H9 (cell line): ENCODE measurements at regions not wholly inside any gene's neighbourhood (a gene's known extent, or its start where the extent isn't known, plus 50 kb on each side); places are given as distances from the start of the nearest gene placed in this dataset.

Experiments used
- DNase-seq: peaks from one replicate; pipeline ENCODE4 v3.0.0-alpha.2; 2017
- H2AFZ ChIP-seq: one replicate; pipeline ENCODE4 v1.6.1; 2013; ENCODE audit warnings: mild to moderate bottlenecking, low read length, control low read depth, moderate library complexity
- H2AK5ac ChIP-seq: 2 replicates; pipeline ENCODE4 v1.6.1; 2013; ENCODE audit warnings: low read length, control low read depth, mixed read lengths; ENCODE audit not compliant: insufficient read length
- H2BK120ac ChIP-seq: one replicate; pipeline ENCODE4 v1.6.1; 2013; ENCODE audit warnings: low read depth, mild to moderate bottlenecking, low read length, control low read depth, inconsistent platforms; ENCODE audit not compliant: poor library complexity, severe bottlenecking
- H2BK12ac ChIP-seq: 2 replicates; pipeline ENCODE4 v1.6.1; 2013; ENCODE audit warnings: low read length, control low read depth, mixed read lengths, low read depth; ENCODE audit not compliant: insufficient read length
- H2BK15ac ChIP-seq: 2 replicates; pipeline ENCODE4 v1.6.1; 2013; ENCODE audit warnings: low read depth, low read length, control low read depth
- H2BK20ac ChIP-seq: one replicate; pipeline ENCODE4 v1.6.1; 2013; ENCODE audit warnings: low read depth, mild to moderate bottlenecking, low read length, control low read depth, inconsistent platforms; ENCODE audit not compliant: poor library complexity, severe bottlenecking
- H2BK5ac ChIP-seq: 2 replicates; pipeline ENCODE4 v1.6.1; 2013; ENCODE audit warnings: low read length, control low read depth, mixed read lengths; ENCODE audit not compliant: insufficient read length
- H3K14ac ChIP-seq: 2 replicates; pipeline ENCODE4 v1.6.1; 2013; ENCODE audit warnings: low read length, control low read depth; ENCODE audit not compliant: insufficient read depth
- H3K18ac ChIP-seq: 2 replicates; pipeline ENCODE4 v1.6.1; 2013; ENCODE audit warnings: low read depth, mild to moderate bottlenecking, mixed read lengths, low read length, control low read depth; ENCODE audit not compliant: insufficient read length
- H3K23ac ChIP-seq: 2 replicates; pipeline ENCODE4 v1.6.1; 2013; ENCODE audit warnings: low read length, control low read depth, mixed read lengths, low read depth; ENCODE audit not compliant: insufficient read length
- H3K23me2 ChIP-seq: 2 replicates; pipeline ENCODE4 v1.6.1; 2013; ENCODE audit warnings: low read depth, mild to moderate bottlenecking, mixed read lengths, low read length, control low read depth; ENCODE audit not compliant: insufficient read length, poor library complexity, severe bottlenecking
- H3K27ac ChIP-seq: 2 replicates; pipeline ENCODE4 v1.5.1; 2013; ENCODE audit warnings: low read length, control low read depth, mixed read lengths, low read depth; ENCODE audit not compliant: insufficient read length
- H3K27me3 ChIP-seq: 2 replicates; pipeline ENCODE4 v1.6.1; 2013; ENCODE audit warnings: low read length, control low read depth, inconsistent platforms; ENCODE audit not compliant: insufficient read depth
- H3K4ac ChIP-seq: 2 replicates; pipeline ENCODE4 v1.6.1; 2013; ENCODE audit warnings: low read depth, mild to moderate bottlenecking, control low read depth, inconsistent platforms, low read length, moderate library complexity
- H3K4me1 ChIP-seq: 2 replicates; pipeline ENCODE4 v1.6.1; 2013; ENCODE audit warnings: low read length, control low read depth, inconsistent platforms; ENCODE audit not compliant: insufficient read depth
- H3K4me2 ChIP-seq: 2 replicates; pipeline ENCODE4 v1.6.1; 2013; ENCODE audit warnings: low read length, control low read depth, mixed read lengths; ENCODE audit not compliant: insufficient read length, insufficient read depth
- H3K56ac ChIP-seq: 2 replicates; pipeline ENCODE4 v1.6.1; 2013; ENCODE audit warnings: low read depth, mild to moderate bottlenecking, mixed read lengths, low read length, control low read depth; ENCODE audit not compliant: insufficient read length
- H3K79me1 ChIP-seq: 2 replicates; pipeline ENCODE4 v1.6.1; 2013; ENCODE audit warnings: low read depth, mild to moderate bottlenecking, moderate library complexity, low read length, control low read depth, inconsistent platforms; ENCODE audit not compliant: insufficient read depth, poor library complexity, severe bottlenecking
- H3K79me2 ChIP-seq: 2 replicates; pipeline ENCODE4 v1.6.1; 2013; ENCODE audit warnings: low read length, control low read depth, inconsistent platforms; ENCODE audit not compliant: insufficient read depth
- H3K9ac ChIP-seq: 2 replicates; pipeline ENCODE4 v1.6.1; 2013; ENCODE audit warnings: low read length, control low read depth, mixed read lengths; ENCODE audit not compliant: insufficient read length; ENCODE audit errors: extremely low read depth
- H3K9me3 ChIP-seq: one replicate; pipeline ENCODE4 v1.6.1; 2013; ENCODE audit warnings: low read depth, low read length, inconsistent platforms; ENCODE audit not compliant: control insufficient read depth
- H3T11ph ChIP-seq: one replicate; pipeline ENCODE4 v1.6.1; 2013; ENCODE audit warnings: mild to moderate bottlenecking, low read length, control low read depth, inconsistent platforms
- H4K20me1 ChIP-seq: one replicate; pipeline ENCODE4 v1.6.1; 2013; ENCODE audit not compliant: control insufficient read depth, insufficient read length, insufficient read depth
- H4K5ac ChIP-seq: 2 replicates; pipeline ENCODE4 v1.6.1; 2013; ENCODE audit warnings: low read depth, mild to moderate bottlenecking, mixed read lengths, low read length, control low read depth; ENCODE audit not compliant: insufficient read length
- H4K8ac ChIP-seq: replicated peaks from 2 replicates; pipeline ENCODE4 v1.6.1; 2013; ENCODE audit warnings: low read length, control low read depth, mixed read lengths, low read depth; ENCODE audit not compliant: insufficient read length
- H4K91ac ChIP-seq: 2 replicates; pipeline ENCODE4 v1.6.1; 2013; ENCODE audit warnings: low read depth, mild to moderate bottlenecking, moderate library complexity, mixed read lengths, low read length, control low read depth; ENCODE audit not compliant: insufficient read length
- H3K27ac Mint-ChIP-seq, 3 experiments: 2 replicates in 2 of 3; 3 replicates in 1 of 3; pipeline ENCODE4 v1.8.0; 2020 to 2021; ENCODE audit warnings: mixed read lengths in 3 of 3, mild to moderate bottlenecking in 1 of 3, moderate library complexity in 1 of 3
- H3K27me3 Mint-ChIP-seq: 2 replicates; pipeline ENCODE4 v1.8.0; 2021; ENCODE audit warnings: low read depth, mild to moderate bottlenecking, moderate library complexity, mixed read lengths
- H3K36me3 Mint-ChIP-seq, 3 experiments: 2 replicates in 2 of 3; 3 replicates in 1 of 3; pipeline ENCODE4 v1.8.0; 2020 to 2021; ENCODE audit warnings: low read depth in 3 of 3, mixed read lengths in 3 of 3; ENCODE audit not compliant: insufficient read depth in 1 of 3
- H3K4me1 Mint-ChIP-seq, 2 experiments: 2 replicates each; pipeline ENCODE4 v1.8.0; 2020; ENCODE audit warnings: mixed read lengths in 2 of 2
- H3K4me3 Mint-ChIP-seq, 2 experiments: 2 replicates in 1 of 2; 3 replicates in 1 of 2; pipeline ENCODE4 v1.8.0; 2020 to 2021; ENCODE audit warnings: mild to moderate bottlenecking in 2 of 2, mixed read lengths in 2 of 2, moderate library complexity in 1 of 2
- H3K9me3 Mint-ChIP-seq, 2 experiments: 2 replicates in 1 of 2; 3 replicates in 1 of 2; pipeline ENCODE4 v1.8.0; 2020; ENCODE audit warnings: mild to moderate bottlenecking in 2 of 2, mixed read lengths in 2 of 2, moderate library complexity in 1 of 2
- CTCF ChIP-seq: fragments of 200-600 bp; sonication (generic); conservative IDR thresholded peaks from 3 replicates; pipeline ENCODE4 v1.8.0; 2021; ENCODE audit warnings: antibody characterized with exemption, mild to moderate bottlenecking
- WGBS: extraction: QIAGEN DNeasy Blood & Tissue Kit; methylation state at CpG from one replicate; pipeline ENCODE4 v1.1.7; 2013; ENCODE audit warnings: missing lambda C conversion rate, low lambda C conversion rate, mixed read lengths; ENCODE audit not compliant: insufficient read length; ENCODE audit errors: extremely low coverage; 5-methylcytosine and 5-hydroxymethylcytosine counted together

GRCh38 chr5:33369485-33370465 is 71.0 kb upstream of the TARS1 start:
- no peak overlapping the region for H3K4ac ChIP-seq
- Mint-ChIP-seq H3K27me3 (peaks cover 4% of the 10 kb centered on the region; the same call in 1 of the 2 replicates), H3K27ac (no peak overlapping the region), H3K36me3 (no peaks in the 10 kb centered on the region; a peak in 1 of 7 replicates), H3K9me3 (no peaks in the 10 kb centered on the region), H3K4me1 (no peaks in the 10 kb centered on the region), H3K4me3 (no peak overlapping the region)
- no peak overlapping the region for H3K56ac ChIP-seq
- no peak overlapping the region for H2BK5ac ChIP-seq
- H3K27ac ChIP-seq, result no peak overlapping the region
- H3K9ac ChIP-seq, result no peak overlapping the region
- no peaks in the 10 kb centered on the region for H3K79me2 ChIP-seq
- H4K91ac ChIP-seq, result no peak overlapping the region
- no peak overlapping the region for H3T11ph ChIP-seq
- no peaks in the 10 kb centered on the region for H3K23me2 ChIP-seq
- H3K18ac ChIP-seq, result no peak overlapping the region
- no peak overlapping the region for H3K14ac ChIP-seq
- H3K4me1 ChIP-seq, result no peaks in the 10 kb centered on the region
- H2BK20ac ChIP-seq, result no peak overlapping the region
- no peak overlapping the region for H4K5ac ChIP-seq
- H2BK120ac ChIP-seq, result no peak overlapping the region
- no peak overlapping the region for H2BK12ac ChIP-seq
- no peak overlapping the region for H2AFZ ChIP-seq
- no peak for DNase-seq
- H3K79me1 ChIP-seq, result no peaks in the 10 kb centered on the region
- no peaks in the 10 kb centered on the region for H4K20me1 ChIP-seq
- H3K9me3 ChIP-seq, result no peaks in the 10 kb centered on the region
- no CpG with 5 or more reads among the region's 5 CpGs for WGBS
- no peak overlapping the region for H2AK5ac ChIP-seq
- no peak overlapping the region for H3K23ac ChIP-seq
- H2BK15ac ChIP-seq, result no peak overlapping the region
- TF ChIP-seq CTCF, result no peak
- no peak overlapping the region for H4K8ac ChIP-seq
- H3K4me2 ChIP-seq, result no peak overlapping the region
- H3K27me3 ChIP-seq, result no peaks in the 10 kb centered on the region
